K562 (cell line): ENCODE measurements at regions not wholly inside any gene's neighbourhood (a gene's known extent, or its start where the extent isn't known, plus 50 kb on each side); places are given as distances from the start of the nearest gene placed in this dataset.

Source experiments
- ATAC-seq: fragments of 200-7000 bp; cut with Tn5 transposase; 3 replicates; pipeline ENCODE4 v1.9.1; 2020; ENCODE audit warnings: moderate library complexity
- BruUV-seq: library from RNA; stranded (reverse); fragments of 400-500 nt; replicated peaks from 2 replicates; lab custom pipeline; 2021; lab: Mats Ljungman, UMichigan
- CTCF ChIA-PET: fragments of 300-600 bp; formaldehyde crosslinking; extraction: SDS; loops from one replicate; lab custom pipeline; 2021; ENCODE audit warnings: low intra/inter-chr PET ratio; lab: Yijun Ruan, JAX
- POLR2A ChIA-PET: fragments of 300-600, 350-650 bp; sonication (Branson Sonifier 250); formaldehyde crosslinking; extraction: SDS; loops from one replicate; lab custom pipeline; 2021; ENCODE audit warnings: antibody characterized with exemption, inconsistent platforms; lab: Yijun Ruan, JAX
- DNase-seq, 4 experiments: peaks; one replicate each; pipeline versions ENCODE4 v3.0.0 to v3.0.0-alpha.2; 2011 to 2018; ENCODE audit warnings: low spot score in 3 of 4, mixed read lengths in 3 of 4; ENCODE audit errors: extremely low read depth in 1 of 4
- FAIRE-seq: peaks from 2 replicates; lab custom pipeline; 2011; peaks lifted over from hg19 to GRCh38; lab: Jason Lieb, UNC
- H2AFZ ChIP-seq: 2 replicates; pipeline ENCODE4 v1.6.0; 2011; ENCODE audit warnings: low read depth, low read length, control low read depth, inconsistent platforms
- H3K27ac ChIP-seq: fragments of 200-600 bp; 3 replicates; pipeline ENCODE4 v1.8.0; 2011; ENCODE audit warnings: low read depth, mild to moderate bottlenecking, control low read depth, inconsistent platforms, low read length, moderate library complexity, mixed read lengths; ENCODE audit errors: extremely low read depth
- H3K27me3 ChIP-seq, 2 experiments: fragments of 300-600 bp in 1 of 2; 2 replicates in 1 of 2; 3 replicates in 1 of 2; pipeline versions ENCODE4 v1.6.0 to v1.8.0; 2011; ENCODE audit warnings: inconsistent platforms in 2 of 2, low read length in 2 of 2, mild to moderate bottlenecking in 1 of 2, mixed read lengths in 1 of 2, moderate library complexity in 1 of 2; ENCODE audit not compliant: control insufficient read depth in 2 of 2, insufficient read depth in 2 of 2
- H3K36me3 ChIP-seq: fragments of 300-600 bp; 3 replicates; pipeline ENCODE4 v1.8.0; 2011; ENCODE audit warnings: mild to moderate bottlenecking, low read length, inconsistent platforms; ENCODE audit not compliant: control insufficient read depth, insufficient read depth
- H3K4me1 ChIP-seq, 2 experiments: fragments of 200-600 bp in 1 of 2; replicated peaks in 1 of 2; 2 replicates in 1 of 2; 3 replicates in 1 of 2; pipeline versions ENCODE4 v1.5.1 to v1.8.0; 2011; ENCODE audit warnings: inconsistent platforms in 2 of 2, low read length in 2 of 2, mild to moderate bottlenecking in 1 of 2, mixed read lengths in 1 of 2, moderate library complexity in 1 of 2; ENCODE audit not compliant: control insufficient read depth in 2 of 2, insufficient read depth in 2 of 2
- H3K4me2 ChIP-seq: 2 replicates; pipeline ENCODE4 v1.6.1; 2011; ENCODE audit warnings: low read length, control low read depth, inconsistent platforms, mixed read lengths; ENCODE audit not compliant: insufficient read depth
- H3K4me3 ChIP-seq: fragments of 200-600 bp; sonication (generic), shearing (Covaris generic); 2 replicates; pipeline ENCODE4 v1.5.1; 2016; ENCODE audit warnings: control low read depth, inconsistent platforms
- H3K79me2 ChIP-seq: fragments of 200-600 bp; 3 replicates; pipeline ENCODE4 v1.8.0; 2011; ENCODE audit warnings: low read length, inconsistent platforms; ENCODE audit not compliant: control insufficient read depth, insufficient read depth
- H3K9ac ChIP-seq, 2 experiments: 2 replicates each; pipeline versions ENCODE4 v1.6.0 to v1.6.1; 2011; ENCODE audit warnings: low read depth in 2 of 2, low read length in 2 of 2, control low read depth in 1 of 2, inconsistent platforms in 1 of 2, mild to moderate bottlenecking in 1 of 2, mixed read lengths in 1 of 2; ENCODE audit not compliant: insufficient read depth in 1 of 2
- H3K9me1 ChIP-seq: one replicate; pipeline ENCODE4 v1.6.0; 2011; ENCODE audit warnings: inconsistent platforms, mild to moderate bottlenecking, low read length, moderate library complexity; ENCODE audit not compliant: control insufficient read depth, insufficient read depth
- H3K9me3 ChIP-seq: replicated peaks from 2 replicates; pipeline ENCODE4 v1.5.1; 2011; ENCODE audit warnings: low read depth, low read length, inconsistent platforms; ENCODE audit not compliant: control insufficient read depth, insufficient read depth
- H4K20me1 ChIP-seq: replicated peaks from 2 replicates; pipeline ENCODE4 v1.6.1; 2011; ENCODE audit warnings: low read length, inconsistent platforms, mixed read lengths; ENCODE audit not compliant: control insufficient read depth, insufficient read depth
- C11orf30 ChIP-seq: fragments of 450-650 bp; IDR thresholded peaks from 2 replicates; pipeline ENCODE4 v1.6.1; 2016; ENCODE audit warnings: low read depth, mild to moderate bottlenecking
- CBX2 ChIP-seq: fragments of 200-600 bp; sonication (generic); IDR thresholded peaks from one replicate; pipeline ENCODE4 v1.6.1; 2012; ENCODE audit warnings: mild to moderate bottlenecking, low read length, inconsistent platforms; ENCODE audit not compliant: insufficient read depth, poor library complexity, severe bottlenecking
- ETV1 ChIP-seq: fragments of 450-650 bp; conservative IDR thresholded peaks from 2 replicates; pipeline ENCODE4 v1.6.1; 2016; ENCODE audit warnings: missing genetic modification characterization, control low read depth, low read depth, missing compliant biosample characterization
- EWSR1 ChIP-seq: fragments of 450-650 bp; IDR thresholded peaks from 2 replicates; pipeline ENCODE4 v1.6.1; 2018; ENCODE audit warnings: borderline replicate concordance, mild to moderate bottlenecking, low read depth, moderate library complexity; ENCODE audit not compliant: partially characterized antibody
- HNRNPLL ChIP-seq: fragments of 200-400 bp; formaldehyde crosslinking; IDR thresholded peaks from 2 replicates; pipeline ENCODE4 v1.6.1; 2017; ENCODE audit warnings: low read length, low read depth, mild to moderate bottlenecking; ENCODE audit not compliant: poor library complexity, severe bottlenecking
- JUND ChIP-seq, 2 experiments: IDR thresholded peaks; 2 replicates in 1 of 2; 3 replicates in 1 of 2; pipeline ENCODE4 v1.6.1; 2011; ENCODE audit warnings: borderline replicate concordance in 2 of 2, low read depth in 2 of 2, low read length in 2 of 2, improper control_type of control experiment in 1 of 2, missing biosample characterization in 1 of 2, missing genetic modification characterization in 1 of 2, missing genetic modification reagents in 1 of 2
- PHF20 ChIP-seq: fragments of 450-650 bp; IDR thresholded peaks from 2 replicates; pipeline ENCODE4 v1.6.1; 2018; ENCODE audit not compliant: partially characterized antibody
- POLR2H ChIP-seq: IDR thresholded peaks from 2 replicates; pipeline ENCODE4 v1.6.1; 2016; ENCODE audit warnings: missing genetic modification characterization, low read depth, mild to moderate bottlenecking, control low read depth, missing compliant biosample characterization, moderate library complexity
- POLR3A ChIP-seq: IDR thresholded peaks from 2 replicates; pipeline ENCODE4 v1.6.1; 2011; ENCODE audit warnings: borderline replicate concordance, mild to moderate bottlenecking, moderate library complexity; ENCODE audit not compliant: insufficient read length, insufficient read depth; ENCODE audit errors: extremely low read depth
- PYGO2 ChIP-seq: fragments of 450-650 bp; IDR thresholded peaks from 2 replicates; pipeline ENCODE4 v1.6.1; 2016; ENCODE audit warnings: mild to moderate bottlenecking, missing genetic modification characterization, moderate library complexity, missing compliant biosample characterization
- ZFPM2 ChIP-seq: fragments of 250-450 bp; sonication (Bioruptor Pico); IDR thresholded peaks from 2 replicates; pipeline ENCODE4 v1.5.1; 2022; ENCODE audit warnings: mild to moderate bottlenecking
- ZNF274 ChIP-seq: IDR thresholded peaks from 2 replicates; pipeline ENCODE4 v1.6.1; 2011; ENCODE audit warnings: low read depth, mild to moderate bottlenecking, low read length, moderate library complexity, borderline replicate concordance
- ZSCAN29 ChIP-seq: fragments of 450-650 bp; IDR thresholded peaks from 2 replicates; pipeline ENCODE4 v1.6.1; 2017
- WGBS: fragments of 100-300 bp; shearing (Covaris generic); methylation state at CpG from one replicate; pipeline ENCODE4 v1.1.6; 2016; ENCODE audit warnings: low coverage, mixed read lengths; ENCODE audit not compliant: insufficient coverage; ENCODE audit errors: missing lambda C conversion rate; 5-methylcytosine and 5-hydroxymethylcytosine counted together
- in situ Hi-C: fragments of 300-500 bp; cut with MboI; formaldehyde crosslinking; loops from 4 replicates; pipeline ENCODE4 v1.15.0; 2018; ENCODE audit warnings: inconsistent platforms, mixed read lengths
- intact Hi-C: fragments of 100-400 bp; cut with micrococcal nuclease; formaldehyde crosslinking; loops from 2 replicates; pipeline ENCODE4 v1.14.2; 2022
- TF ChIP-seq, protein P1 (sequence below): fragments of 450-650 bp; formaldehyde crosslinking; IDR thresholded peaks from 2 replicates; pipeline ENCODE4 v1.4.0; 2020; ENCODE audit warnings: mild to moderate bottlenecking, moderate library complexity

DNA sequence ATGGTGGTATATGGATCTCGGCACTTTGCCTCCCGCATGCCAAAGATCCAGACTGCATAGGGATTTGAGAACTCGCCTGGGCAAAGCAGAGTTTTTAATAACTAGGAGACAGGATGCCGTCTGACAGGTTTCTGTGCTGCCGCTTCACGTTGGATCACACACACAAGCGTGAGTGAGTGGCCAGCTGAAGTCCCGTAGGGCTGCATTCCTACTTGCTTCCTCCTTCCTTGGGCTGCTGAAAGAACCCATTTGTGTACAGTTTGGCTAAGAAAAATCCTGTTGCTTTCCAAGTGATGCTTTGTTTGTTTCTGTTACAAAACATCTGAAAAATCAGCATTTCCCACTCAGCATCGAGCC lies 604.3 kb upstream of the CFAP20DC start:
- DNase-seq (no peak), FAIRE-seq (no peak), ATAC-seq (no peak)
- intact Hi-C loops: no loop called here
- Histone ChIP-seq H3K36me3 (no peaks in the 10 kb centered on the region), H3K27me3 (no peaks in the 10 kb centered on the region), H2AFZ (no peak overlapping the region), H3K9ac (no peak overlapping the region), H4K20me1 (no peaks in the 10 kb centered on the region), H3K4me3 (no peak overlapping the region), H3K27ac (no peak overlapping the region), H3K9me3 (no peaks in the 10 kb centered on the region), H3K4me2 (no peak overlapping the region), H3K79me2 (no peaks in the 10 kb centered on the region), H3K4me1 (no peaks in the 10 kb centered on the region), H3K9me1 (no peaks in the 10 kb centered on the region)
- TF ChIP-seq POLR3A: no peak
- no peak for TF ChIP-seq EWSR1
- TF ChIP-seq ZFPM2 (CRISPR knock-in tag): no peak
- no peak for TF ChIP-seq JUND (IDR thresholded peaks at IDR 0.05; ENCODE audit: borderline replicate concordance, low read depth, low read length)
- TF ChIP-seq JUND (tag; IDR thresholded peaks at IDR 0.05; ENCODE audit: borderline replicate concordance, low read depth, low read length): no peak
- no peak for TF ChIP-seq PHF20
- TF ChIP-seq ZNF274: no peak
- no peak for TF ChIP-seq PYGO2 (tag)
- no peak for TF ChIP-seq C11orf30
- no peak for TF ChIP-seq ETV1
- no peak for TF ChIP-seq CBX2
- TF ChIP-seq, protein P1, sequence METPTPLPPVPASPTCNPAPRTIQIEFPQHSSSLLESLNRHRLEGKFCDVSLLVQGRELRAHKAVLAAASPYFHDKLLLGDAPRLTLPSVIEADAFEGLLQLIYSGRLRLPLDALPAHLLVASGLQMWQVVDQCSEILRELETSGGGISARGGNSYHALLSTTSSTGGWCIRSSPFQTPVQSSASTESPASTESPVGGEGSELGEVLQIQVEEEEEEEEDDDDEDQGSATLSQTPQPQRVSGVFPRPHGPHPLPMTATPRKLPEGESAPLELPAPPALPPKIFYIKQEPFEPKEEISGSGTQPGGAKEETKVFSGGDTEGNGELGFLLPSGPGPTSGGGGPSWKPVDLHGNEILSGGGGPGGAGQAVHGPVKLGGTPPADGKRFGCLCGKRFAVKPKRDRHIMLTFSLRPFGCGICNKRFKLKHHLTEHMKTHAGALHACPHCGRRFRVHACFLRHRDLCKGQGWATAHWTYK: no peak
- no peak for TF ChIP-seq HNRNPLL
- TF ChIP-seq POLR2H: no peak
- no peak for TF ChIP-seq ZSCAN29
- 7% methylated on average over 9 of the region's 9 CpGs for WGBS
- in situ Hi-C loops: no loop called here
- ChIA-PET CTCF (no interaction called here), POLR2A (no interaction called here)
- no TSS peak for BruUV-seq
